BJ (cell line): ENCODE measurements at regions not wholly inside any gene's neighbourhood (a gene's known extent, or its start where the extent isn't known, plus 50 kb on each side); places are given as distances from the start of the nearest gene placed in this dataset.

Source experiments
- CTCF ChIA-PET: fragments of 350-600 bp; formaldehyde crosslinking; extraction: SDS; loops from one replicate; lab custom pipeline; 2021; ENCODE audit warnings: antibody characterized with exemption, inconsistent platforms; lab: Yijun Ruan, JAX
- POLR2A ChIA-PET: fragments of 300-600 bp; sonication (Branson Sonifier 250); formaldehyde crosslinking; extraction: SDS; loops from one replicate; lab custom pipeline; 2021; ENCODE audit warnings: antibody characterized with exemption; lab: Charles Lee
- DNase-seq: peaks from one replicate; pipeline ENCODE4 v3.0.0-alpha.2; 2011; ENCODE audit warnings: low read depth
- H3K27me3 ChIP-seq: 2 replicates; pipeline ENCODE4 v1.6.0; 2011; ENCODE audit warnings: low read length; ENCODE audit not compliant: control insufficient read depth, insufficient read depth
- H3K36me3 ChIP-seq: 2 replicates; pipeline ENCODE4 v1.5.1; 2011; ENCODE audit warnings: low read length; ENCODE audit not compliant: control insufficient read depth, insufficient read depth
- H3K4me3 ChIP-seq: 2 replicates; pipeline ENCODE4 v1.5.1; 2011; ENCODE audit warnings: low read depth, mild to moderate bottlenecking, control low read depth, low read length
- CTCF ChIP-seq: IDR thresholded peaks from 2 replicates; pipeline ENCODE4 v1.5.1; 2011; ENCODE audit warnings: low read depth, mild to moderate bottlenecking, control low read depth, inconsistent platforms, low read length, moderate library complexity; ENCODE audit not compliant: insufficient read depth

- Histone ChIP-seq H3K27me3 (no peaks in the 10 kb centered on the region), H3K36me3 (no peaks in the 10 kb centered on the region), H3K4me3 (no peak overlapping the region)
- DNase-seq: no peak
- no peak for TF ChIP-seq CTCF
- CTCF ChIA-PET: no interaction called here
- POLR2A ChIA-PET: no interaction called here
These were observed 502.9 kb upstream of the ID2 start for GRCh38 chr2:8178911-8179310.

GRCh38 chr2:8189316-8189715 is 492.5 kb upstream of the ID2 start:
- TF ChIP-seq CTCF: no peak
- H3K27me3 ChIP-seq: no peaks in the 10 kb centered on the region
- no peak overlapping the region for H3K4me3 ChIP-seq
- H3K36me3 ChIP-seq: no peaks in the 10 kb centered on the region
- POLR2A ChIA-PET: no interaction called here
- DNase-seq: no peak
- CTCF ChIA-PET: interaction anchor here (0.6 kb wide), 1 partner anchor 349 kb away, joined by 3 read pairs; no protein-coding TSS in a partner anchor

GRCh38 chr2:8190279-8190678 is 491.6 kb upstream of the ID2 start:
- no peak for DNase-seq
- Histone ChIP-seq H3K27me3 (no peaks in the 10 kb centered on the region), H3K36me3 (no peaks in the 10 kb centered on the region), H3K4me3 (no peak overlapping the region)
- no peak for TF ChIP-seq CTCF
- ChIA-PET POLR2A (no interaction called here), CTCF (no interaction called here)

GRCh38 chr2:8191427-8191826 is 490.4 kb upstream of the ID2 start:
- no peak for TF ChIP-seq CTCF
- CTCF ChIA-PET: interaction anchor here (1.1 kb wide), 1 partner anchor 14 kb away, joined by 3 read pairs; no protein-coding TSS in a partner anchor
- Histone ChIP-seq H3K36me3 (no peaks in the 10 kb centered on the region), H3K4me3 (no peak overlapping the region), H3K27me3 (no peaks in the 10 kb centered on the region)
- DNase-seq: no peak
- POLR2A ChIA-PET: no interaction called here

GRCh38 chr2:8193146-8193545 is 488.7 kb upstream of the ID2 start:
- TF ChIP-seq CTCF: no peak
- Histone ChIP-seq H3K36me3 (no peaks in the 10 kb centered on the region), H3K27me3 (no peaks in the 10 kb centered on the region), H3K4me3 (no peak overlapping the region)
- DNase-seq: peak; percentile 31
- CTCF ChIA-PET: no interaction called here
- POLR2A ChIA-PET: interaction anchor here (0.8 kb wide), 1 partner anchor 489 kb away, joined by 4 read pairs; no protein-coding TSS in a partner anchor
